ENCODE measurements at regions not wholly inside any gene's neighbourhood (a gene's known extent, or its start where the extent isn't known, plus 50 kb on each side); places are given as distances from the start of the nearest gene placed in this dataset.

DNA sequence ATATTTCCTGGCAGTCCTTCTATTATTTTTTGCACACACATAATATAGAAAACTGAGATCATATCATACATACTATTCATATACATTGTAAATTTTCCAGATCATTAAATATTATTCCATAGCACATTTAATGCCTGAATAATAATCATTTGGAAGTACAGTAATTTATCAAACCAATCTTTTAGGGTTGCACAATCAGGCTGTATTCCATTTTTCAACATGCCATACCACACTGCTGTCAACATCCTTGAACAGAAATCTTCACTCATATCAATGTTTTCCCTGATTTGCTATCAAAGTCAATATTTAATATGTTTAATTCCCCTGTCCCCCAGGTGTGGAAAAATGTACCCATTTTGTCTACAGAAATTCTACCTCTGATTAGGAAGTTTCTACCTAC is 122.7 kb upstream of the ADGRF1 start:
- H3K27me3 ChIP-seq (ENCODE audit: control insufficient read depth in 3 of 3, insufficient read depth in 3 of 3, low read length in 3 of 3) = no peaks in the 10 kb centered on the region
- no peaks in the 10 kb centered on the region for H3K9me3 ChIP-seq (ENCODE audit: control insufficient read depth in 3 of 3, low read length in 3 of 3)
- H3K36me3 ChIP-seq (ENCODE audit: control insufficient read depth in 3 of 3, insufficient read depth in 3 of 3, low read length in 3 of 3) = no peaks in the 10 kb centered on the region
- H3K4me1 ChIP-seq (ENCODE audit: control insufficient read depth in 3 of 3, insufficient read depth in 3 of 3, low read length in 3 of 3) = peaks cover 0 to 8% (median 3%) of the 10 kb centered on the region in 3 donors
- no peak overlapping the region for H3K27ac ChIP-seq (ENCODE audit: low read depth, low read length)
- no peak overlapping the region for H3K9ac ChIP-seq (ENCODE audit: low read depth in 1 of 3, low read length in 3 of 3)
- H3K4me3 ChIP-seq (ENCODE audit: low read length in 3 of 3) = no peak overlapping the region

DNA sequence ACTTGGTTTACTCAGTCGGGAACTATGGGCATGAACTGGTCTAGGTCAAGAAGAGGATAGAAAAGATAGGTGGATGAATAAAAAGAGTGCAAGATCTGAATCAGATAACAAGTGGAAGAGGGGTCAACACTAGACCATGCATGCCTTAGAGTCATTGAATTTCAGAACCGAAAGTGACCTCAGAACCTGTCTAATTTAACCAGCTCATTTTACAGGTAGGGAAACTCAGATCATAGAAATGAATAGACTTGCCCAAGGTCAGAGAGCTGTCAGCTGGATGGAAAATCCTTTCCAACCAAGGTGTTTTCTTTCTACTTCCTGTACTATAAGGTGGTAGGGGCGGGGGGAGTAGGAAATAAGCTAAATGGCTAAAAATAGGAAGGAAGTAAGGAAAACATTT is 121.4 kb upstream of the ADGRF1 start:
- Histone ChIP-seq H3K4me1 (ENCODE audit: control insufficient read depth in 3 of 3, insufficient read depth in 3 of 3, low read length in 3 of 3) (peaks cover 0 to 8% (median 2%) of the 10 kb centered on the region in 3 donors), H3K27ac (ENCODE audit: low read depth, low read length) (no peak overlapping the region), H3K9me3 (ENCODE audit: control insufficient read depth in 3 of 3, low read length in 3 of 3) (no peaks in the 10 kb centered on the region)

DNA sequence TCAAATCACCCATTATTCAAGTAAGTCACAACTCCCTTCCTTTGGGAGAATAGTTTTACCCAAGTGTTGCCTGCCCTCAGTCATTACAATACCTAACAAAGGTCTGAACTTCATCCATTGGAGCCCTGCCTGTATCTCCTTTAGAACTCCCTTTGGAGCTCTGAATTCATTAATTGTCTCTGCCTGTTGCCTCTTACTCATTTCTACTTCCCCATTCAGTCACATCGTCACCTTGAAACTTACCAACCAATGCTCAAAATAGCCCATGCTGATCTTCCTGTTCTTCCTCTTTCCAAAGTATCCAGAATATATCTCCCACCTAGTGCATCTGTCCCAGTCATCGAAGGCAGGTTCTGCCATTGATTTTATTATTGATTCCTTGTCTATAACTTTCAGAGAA is 120.7 kb upstream of the ADGRF1 start:
- Histone ChIP-seq H3K9me3 (ENCODE audit: control insufficient read depth in 3 of 3, low read length in 3 of 3) (no peaks in the 10 kb centered on the region), H3K27ac (ENCODE audit: low read depth, low read length) (no peak overlapping the region), H3K36me3 (ENCODE audit: control insufficient read depth in 3 of 3, insufficient read depth in 3 of 3, low read length in 3 of 3) (no peaks in the 10 kb centered on the region), H3K4me3 (ENCODE audit: low read length in 3 of 3) (no peak overlapping the region), H3K9ac (ENCODE audit: low read depth in 1 of 3, low read length in 3 of 3) (no peak overlapping the region), H3K4me1 (ENCODE audit: control insufficient read depth in 3 of 3, insufficient read depth in 3 of 3, low read length in 3 of 3) (peaks cover 0 to under 1% (median 0%) of the 10 kb centered on the region in 3 donors), H3K27me3 (ENCODE audit: control insufficient read depth in 3 of 3, insufficient read depth in 3 of 3, low read length in 3 of 3) (no peaks in the 10 kb centered on the region)

More for the DNA sequence above, 121.4 kb upstream of the ADGRF1 start:
- Histone ChIP-seq H3K9ac (ENCODE audit: low read depth in 1 of 3, low read length in 3 of 3) (no peak overlapping the region), H3K36me3 (ENCODE audit: control insufficient read depth in 3 of 3, insufficient read depth in 3 of 3, low read length in 3 of 3) (no peaks in the 10 kb centered on the region), H3K27me3 (ENCODE audit: control insufficient read depth in 3 of 3, insufficient read depth in 3 of 3, low read length in 3 of 3) (no peaks in the 10 kb centered on the region), H3K4me3 (ENCODE audit: low read length in 3 of 3) (no peak overlapping the region)

GRCh38 chr6:47162231-47162630 is 120.1 kb upstream of the ADGRF1 start:
- Histone ChIP-seq H3K4me3 (ENCODE audit: low read length in 3 of 3) (no peak overlapping the region), H3K27me3 (ENCODE audit: control insufficient read depth in 3 of 3, insufficient read depth in 3 of 3, low read length in 3 of 3) (no peaks in the 10 kb centered on the region), H3K4me1 (ENCODE audit: control insufficient read depth in 3 of 3, insufficient read depth in 3 of 3, low read length in 3 of 3) (no peaks in the 10 kb centered on the region), H3K9ac (ENCODE audit: low read depth in 1 of 3, low read length in 3 of 3) (no peak overlapping the region), H3K27ac (ENCODE audit: low read depth, low read length) (no peak overlapping the region), H3K9me3 (ENCODE audit: control insufficient read depth in 3 of 3, low read length in 3 of 3) (no peaks in the 10 kb centered on the region), H3K36me3 (ENCODE audit: control insufficient read depth in 3 of 3, insufficient read depth in 3 of 3, low read length in 3 of 3) (no peaks in the 10 kb centered on the region)

- no peaks in the 10 kb centered on the region for H3K9me3 ChIP-seq (ENCODE audit: control insufficient read depth in 3 of 3, low read length in 3 of 3)
- no peaks in the 10 kb centered on the region for H3K27me3 ChIP-seq (ENCODE audit: control insufficient read depth in 3 of 3, insufficient read depth in 3 of 3, low read length in 3 of 3)
- H3K9ac ChIP-seq (ENCODE audit: low read depth in 1 of 3, low read length in 3 of 3) = no peak overlapping the region
- H3K4me1 ChIP-seq (ENCODE audit: control insufficient read depth in 3 of 3, insufficient read depth in 3 of 3, low read length in 3 of 3) = no peaks in the 10 kb centered on the region
- no peaks in the 10 kb centered on the region for H3K36me3 ChIP-seq (ENCODE audit: control insufficient read depth in 3 of 3, insufficient read depth in 3 of 3, low read length in 3 of 3)
- no peak overlapping the region for H3K27ac ChIP-seq (ENCODE audit: low read depth, low read length)
- no peak overlapping the region for H3K4me3 ChIP-seq (ENCODE audit: low read length in 3 of 3)
Measured at GRCh38 chr6:47161176-47161687, 119.1 kb upstream of the ADGRF1 start.

GRCh38 chr6:47160702-47161101 is 118.6 kb upstream of the ADGRF1 start:
- no peak overlapping the region for H3K27ac ChIP-seq (ENCODE audit: low read depth, low read length)

DNA sequence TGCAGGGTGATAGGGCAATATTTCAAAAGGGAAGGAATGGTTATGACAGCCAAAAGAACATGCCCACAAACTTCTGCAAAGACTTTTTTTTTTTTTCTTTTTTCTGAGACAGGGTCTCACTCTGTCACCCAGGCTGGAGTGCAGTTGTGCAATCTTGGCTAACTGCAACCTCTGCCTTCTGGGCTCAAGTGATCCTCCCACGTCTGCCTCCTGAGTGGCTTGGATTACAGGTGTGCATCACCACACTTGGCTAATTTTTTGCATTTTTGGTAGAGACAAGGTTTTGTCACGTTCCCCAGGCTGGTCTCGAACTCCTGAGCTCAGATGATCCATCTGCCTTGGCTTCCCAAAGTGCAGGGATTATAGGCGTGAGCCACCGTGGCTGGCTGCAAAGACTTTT is 117.6 kb upstream of the ADGRF1 start:
- Histone ChIP-seq H3K36me3 (ENCODE audit: control insufficient read depth in 3 of 3, insufficient read depth in 3 of 3, low read length in 3 of 3) (no peaks in the 10 kb centered on the region), H3K9ac (ENCODE audit: low read depth in 1 of 3, low read length in 3 of 3) (no peak overlapping the region), H3K27ac (ENCODE audit: low read depth, low read length) (no peak overlapping the region), H3K4me1 (ENCODE audit: control insufficient read depth in 3 of 3, insufficient read depth in 3 of 3, low read length in 3 of 3) (no peaks in the 10 kb centered on the region), H3K4me3 (ENCODE audit: low read length in 3 of 3) (no peak overlapping the region), H3K9me3 (ENCODE audit: control insufficient read depth in 3 of 3, low read length in 3 of 3) (no peaks in the 10 kb centered on the region), H3K27me3 (ENCODE audit: control insufficient read depth in 3 of 3, insufficient read depth in 3 of 3, low read length in 3 of 3) (no peaks in the 10 kb centered on the region)

More at GRCh38 chr6:47160702-47161101, 118.6 kb upstream of the ADGRF1 start:
- no peaks in the 10 kb centered on the region for H3K4me1 ChIP-seq (ENCODE audit: control insufficient read depth in 3 of 3, insufficient read depth in 3 of 3, low read length in 3 of 3)
- H3K9ac ChIP-seq (ENCODE audit: low read depth in 1 of 3, low read length in 3 of 3) = no peak overlapping the region
- no peak overlapping the region for H3K4me3 ChIP-seq (ENCODE audit: low read length in 3 of 3)
- no peaks in the 10 kb centered on the region for H3K27me3 ChIP-seq (ENCODE audit: control insufficient read depth in 3 of 3, insufficient read depth in 3 of 3, low read length in 3 of 3)
- no peaks in the 10 kb centered on the region for H3K9me3 ChIP-seq (ENCODE audit: control insufficient read depth in 3 of 3, low read length in 3 of 3)
- no peaks in the 10 kb centered on the region for H3K36me3 ChIP-seq (ENCODE audit: control insufficient read depth in 3 of 3, insufficient read depth in 3 of 3, low read length in 3 of 3)

- Histone ChIP-seq H3K27me3 (ENCODE audit: control insufficient read depth in 3 of 3, insufficient read depth in 3 of 3, low read length in 3 of 3) (no peaks in the 10 kb centered on the region), H3K27ac (ENCODE audit: low read depth, low read length) (no peak overlapping the region), H3K9ac (ENCODE audit: low read depth in 1 of 3, low read length in 3 of 3) (no peak overlapping the region), H3K4me3 (ENCODE audit: low read length in 3 of 3) (no peak overlapping the region), H3K4me1 (ENCODE audit: control insufficient read depth in 3 of 3, insufficient read depth in 3 of 3, low read length in 3 of 3) (no peaks in the 10 kb centered on the region), H3K36me3 (ENCODE audit: control insufficient read depth in 3 of 3, insufficient read depth in 3 of 3, low read length in 3 of 3) (no peaks in the 10 kb centered on the region), H3K9me3 (ENCODE audit: control insufficient read depth in 3 of 3, low read length in 3 of 3) (no peaks in the 10 kb centered on the region)
Measured at GRCh38 chr6:47157653-47158219, 115.6 kb upstream of the ADGRF1 start.

- Histone ChIP-seq H3K27me3 (ENCODE audit: control insufficient read depth in 3 of 3, insufficient read depth in 3 of 3, low read length in 3 of 3) (no peaks in the 10 kb centered on the region), H3K9me3 (ENCODE audit: control insufficient read depth in 3 of 3, low read length in 3 of 3) (no peaks in the 10 kb centered on the region), H3K4me1 (ENCODE audit: control insufficient read depth in 3 of 3, insufficient read depth in 3 of 3, low read length in 3 of 3) (no peaks in the 10 kb centered on the region), H3K27ac (ENCODE audit: low read depth, low read length) (no peak overlapping the region), H3K9ac (ENCODE audit: low read depth in 1 of 3, low read length in 3 of 3) (no peak overlapping the region), H3K36me3 (ENCODE audit: control insufficient read depth in 3 of 3, insufficient read depth in 3 of 3, low read length in 3 of 3) (no peaks in the 10 kb centered on the region), H3K4me3 (ENCODE audit: low read length in 3 of 3) (no peak overlapping the region)
Measured at GRCh38 chr6:47157063-47157462, 114.9 kb upstream of the ADGRF1 start.

- H3K4me3 ChIP-seq (ENCODE audit: low read length in 3 of 3) = no peak overlapping the region
- no peaks in the 10 kb centered on the region for H3K27me3 ChIP-seq (ENCODE audit: control insufficient read depth in 3 of 3, insufficient read depth in 3 of 3, low read length in 3 of 3)
- H3K4me1 ChIP-seq (ENCODE audit: control insufficient read depth in 3 of 3, insufficient read depth in 3 of 3, low read length in 3 of 3) = no peaks in the 10 kb centered on the region
- no peak overlapping the region for H3K9ac ChIP-seq (ENCODE audit: low read depth in 1 of 3, low read length in 3 of 3)
- no peaks in the 10 kb centered on the region for H3K36me3 ChIP-seq (ENCODE audit: control insufficient read depth in 3 of 3, insufficient read depth in 3 of 3, low read length in 3 of 3)
- no peaks in the 10 kb centered on the region for H3K9me3 ChIP-seq (ENCODE audit: control insufficient read depth in 3 of 3, low read length in 3 of 3)
- H3K27ac ChIP-seq (ENCODE audit: low read depth, low read length) = no peak overlapping the region
Measured at GRCh38 chr6:47156196-47156595, 114.1 kb upstream of the ADGRF1 start.

Measured in skeletal muscle tissue (tissue), 3 donors.